H1 (cell line): ENCODE measurements at regions not wholly inside any gene's neighbourhood (a gene's known extent, or its start where the extent isn't known, plus 50 kb on each side); places are given as distances from the start of the nearest gene placed in this dataset.

Source experiments
- ATF2 ChIP-seq: IDR thresholded peaks from 2 replicates; pipeline ENCODE4 v1.6.1; 2012; ENCODE audit warnings: low read length, inconsistent platforms
- SRF ChIP-seq: IDR thresholded peaks from 2 replicates; pipeline ENCODE4 v1.6.1; 2011; ENCODE audit warnings: mild to moderate bottlenecking, low read depth, low read length, moderate library complexity
- TBP ChIP-seq: IDR thresholded peaks from 2 replicates; pipeline ENCODE4 v1.6.1; 2011; ENCODE audit warnings: low read depth, low read length, improper control_type of control experiment
- TCF12 ChIP-seq: IDR thresholded peaks from 2 replicates; pipeline ENCODE4 v1.6.1; 2011; ENCODE audit warnings: low read depth, mild to moderate bottlenecking, low read length
- TEAD4 ChIP-seq: IDR thresholded peaks from 2 replicates; pipeline ENCODE4 v1.6.1; 2012; ENCODE audit warnings: low read depth, low read length, inconsistent platforms, mixed read lengths
- YY1 ChIP-seq: IDR thresholded peaks from 2 replicates; pipeline ENCODE4 v1.6.1; 2011; ENCODE audit warnings: low read depth, mild to moderate bottlenecking, low read length

GRCh38 chr7:12110425-12110824 lies 100.7 kb upstream of the TMEM106B start (continued):
- TF ChIP-seq ATF2 (no peak), TCF12 (no peak), TEAD4 (no peak), YY1 (no peak), TBP (no peak), SRF (no peak)
